ENCODE measurements at regions not wholly inside any gene's neighbourhood (a gene's known extent, or its start where the extent isn't known, plus 50 kb on each side); places are given as distances from the start of the nearest gene placed in this dataset.

DNA sequence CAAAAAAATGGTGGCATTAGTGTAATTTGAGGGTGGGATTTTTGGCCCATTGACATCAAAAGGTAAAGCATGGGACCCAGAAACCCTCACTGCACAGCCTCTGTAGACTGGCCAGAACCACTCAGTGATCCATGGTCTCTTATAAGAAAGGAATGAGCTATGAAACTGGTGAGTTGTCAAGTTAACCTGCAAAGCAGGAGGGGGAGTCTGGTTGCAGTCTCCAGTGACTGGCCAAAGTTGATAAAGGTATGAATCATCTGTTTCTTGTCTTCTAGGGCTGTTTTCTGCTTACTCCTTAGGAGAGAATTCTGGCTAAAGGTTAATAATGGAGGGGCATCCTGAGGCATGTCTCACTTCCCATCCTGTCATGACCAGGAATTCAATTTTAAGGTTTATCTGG, 325.2 kb downstream of the TLR4 start:
- no peaks in the 10 kb centered on the region for H3K4me1 ChIP-seq
- DNase-seq, result no peak
- no peaks in the 10 kb centered on the region for H3K36me3 ChIP-seq
- TF ChIP-seq CTCF (IDR thresholded peaks at IDR 0.05; ENCODE audit: low read depth, low read length), result no peak
- H3K27me3 ChIP-seq, result no peaks in the 10 kb centered on the region
- H3K4me3 ChIP-seq (ENCODE audit: low read depth, low read length), result no peak overlapping the region
- no peaks in the 10 kb centered on the region for H3K9me3 ChIP-seq

DNA sequence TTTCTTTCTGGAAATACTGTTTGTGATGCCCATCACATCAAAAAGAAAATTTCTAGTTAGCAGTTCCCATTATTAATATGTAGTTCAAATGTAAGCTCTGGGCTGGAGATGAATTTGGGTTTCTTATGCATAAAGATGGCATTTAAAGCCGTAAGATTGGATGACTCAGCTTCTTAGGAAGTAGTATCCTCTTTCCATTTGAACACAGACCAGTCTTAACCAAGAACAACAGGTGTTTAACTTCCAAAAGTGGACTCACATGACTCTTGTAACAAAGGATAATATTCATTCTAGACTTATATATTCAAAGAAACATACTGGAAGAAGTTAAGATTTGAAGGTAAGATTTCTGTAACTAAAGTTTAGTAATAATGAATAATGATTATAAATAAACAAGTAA, 330.5 kb downstream of the TLR4 start:
- Histone ChIP-seq H3K4me3 (ENCODE audit: low read depth, low read length) (no peak overlapping the region), H3K36me3 (no peaks in the 10 kb centered on the region), H3K27me3 (no peaks in the 10 kb centered on the region), H3K4me1 (no peaks in the 10 kb centered on the region), H3K9me3 (no peaks in the 10 kb centered on the region)
- no peak for TF ChIP-seq CTCF (IDR thresholded peaks at IDR 0.05; ENCODE audit: low read depth, low read length)
- DNase-seq, result no peak

DNA sequence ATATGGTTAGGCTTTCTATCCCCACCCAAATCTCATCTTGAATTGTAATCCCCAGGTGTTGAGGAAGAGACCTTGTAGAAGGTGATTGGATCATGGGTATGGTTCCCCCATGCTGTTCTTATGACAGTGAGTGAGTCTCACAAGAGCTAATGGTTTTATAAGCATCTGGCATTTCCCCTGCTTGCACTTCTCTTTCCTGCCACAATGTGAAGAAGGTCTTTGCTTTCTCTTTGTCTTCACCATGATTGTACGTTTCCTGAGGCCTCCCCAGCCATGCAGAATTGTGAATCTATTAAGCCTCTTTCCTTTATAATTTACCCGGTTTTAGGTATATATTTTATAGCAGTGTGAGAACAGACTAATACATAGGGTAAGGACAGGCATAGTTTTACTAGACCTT, 334.5 kb downstream of the TLR4 start:
- no peaks in the 10 kb centered on the region for H3K36me3 ChIP-seq
- no peak overlapping the region for H3K4me3 ChIP-seq (ENCODE audit: low read depth, low read length)
- no peaks in the 10 kb centered on the region for H3K27me3 ChIP-seq
- TF ChIP-seq CTCF (IDR thresholded peaks at IDR 0.05; ENCODE audit: low read depth, low read length), result no peak
- no peak for DNase-seq
- no peaks in the 10 kb centered on the region for H3K9me3 ChIP-seq
- no peaks in the 10 kb centered on the region for H3K4me1 ChIP-seq

DNA sequence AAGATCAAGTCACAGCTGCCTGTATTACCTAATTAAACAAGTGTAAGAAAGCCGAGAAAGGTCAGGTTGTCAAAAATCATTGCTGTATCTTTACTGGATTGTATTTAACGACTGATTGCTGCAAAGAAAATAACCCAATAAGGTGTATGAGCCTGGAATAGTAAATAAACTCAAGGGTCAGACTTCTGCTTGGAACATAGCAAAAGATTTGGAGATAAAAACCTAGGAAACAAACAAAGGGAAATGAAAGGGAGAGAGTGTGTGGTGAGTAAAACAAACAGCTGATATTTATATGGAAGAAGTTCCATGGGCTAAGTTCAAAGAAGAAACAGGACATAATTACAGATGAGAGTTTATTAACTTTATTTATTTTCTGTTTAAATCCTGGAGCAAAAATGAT, 354.0 kb downstream of the TLR4 start:
- H3K9me3 ChIP-seq, result no peaks in the 10 kb centered on the region
- H3K4me1 ChIP-seq, result no peaks in the 10 kb centered on the region
- no peak overlapping the region for H3K4me3 ChIP-seq (ENCODE audit: low read depth, low read length)
- H3K36me3 ChIP-seq, result no peaks in the 10 kb centered on the region
- no peak for TF ChIP-seq CTCF (IDR thresholded peaks at IDR 0.05; ENCODE audit: low read depth, low read length)
- no peaks in the 10 kb centered on the region for H3K27me3 ChIP-seq
- DNase-seq, result no peak

GRCh38 chr9:118059484-118060278, 355.5 kb downstream of the TLR4 start:
- H3K4me1 ChIP-seq, result no peaks in the 10 kb centered on the region
- H3K9me3 ChIP-seq, result no peaks in the 10 kb centered on the region
- DNase-seq, result no peak
- no peak for TF ChIP-seq CTCF (IDR thresholded peaks at IDR 0.05; ENCODE audit: low read depth, low read length)
- no peak overlapping the region for H3K4me3 ChIP-seq (ENCODE audit: low read depth, low read length)
- H3K36me3 ChIP-seq, result no peaks in the 10 kb centered on the region
- H3K27me3 ChIP-seq, result no peaks in the 10 kb centered on the region

DNA sequence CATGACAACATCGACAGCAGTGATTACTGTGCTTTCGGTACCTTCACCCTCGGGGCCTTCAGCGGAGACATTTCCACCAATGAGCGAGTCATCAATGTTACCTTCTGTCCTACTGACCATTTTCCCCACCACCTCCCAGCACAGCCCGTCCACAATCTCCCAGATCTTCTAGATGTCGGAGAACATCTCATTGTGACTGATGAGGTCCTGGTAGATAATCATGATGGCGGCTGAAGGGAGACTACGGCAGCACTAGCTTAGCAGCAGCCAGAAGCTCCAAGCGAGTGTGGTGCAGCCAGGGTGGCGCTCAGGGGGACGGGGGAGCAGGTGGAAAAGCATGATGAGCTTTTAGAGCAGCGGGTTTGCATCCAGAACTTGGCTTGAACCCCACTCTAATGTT, 379.0 kb downstream of the TLR4 start:
- Histone ChIP-seq H3K36me3 (no peaks in the 10 kb centered on the region), H3K4me1 (no peaks in the 10 kb centered on the region), H3K4me3 (ENCODE audit: low read depth, low read length) (no peak overlapping the region), H3K9me3 (no peaks in the 10 kb centered on the region), H3K27me3 (no peaks in the 10 kb centered on the region)
- no peak for DNase-seq
- TF ChIP-seq CTCF (IDR thresholded peaks at IDR 0.05; ENCODE audit: low read depth, low read length), result no peak

All from BE2C (cell line).